ENCODE measurements at regions not wholly inside any gene's neighbourhood (a gene's known extent, or its start where the extent isn't known, plus 50 kb on each side); places are given as distances from the start of the nearest gene placed in this dataset.
A peak's percentile ranks its signal among the peaks of the same experiment; 100 is the strongest.
"Not testable (repeated sequence)": the region's sequence is repeated elsewhere in the genome, so short reads cannot be mapped to it uniquely, and the experiment has no call there.

GRCh38 chr2:147294825-147295392 lies 549.9 kb upstream of the ACVR2A start:
- DNase-seq, result no peak
- intact Hi-C loops (cut with DNase I), result no loop called here

GRCh38 chr2:147293991-147294824 lies 550.6 kb upstream of the ACVR2A start:
- intact Hi-C loops (cut with DNase I), result no loop called here
- no peak for DNase-seq

GRCh38 chr2:147288131-147288530 lies 556.7 kb upstream of the ACVR2A start:
- DNase-seq, result no peak
- intact Hi-C loops (cut with DNase I), result no loop called here

DNA sequence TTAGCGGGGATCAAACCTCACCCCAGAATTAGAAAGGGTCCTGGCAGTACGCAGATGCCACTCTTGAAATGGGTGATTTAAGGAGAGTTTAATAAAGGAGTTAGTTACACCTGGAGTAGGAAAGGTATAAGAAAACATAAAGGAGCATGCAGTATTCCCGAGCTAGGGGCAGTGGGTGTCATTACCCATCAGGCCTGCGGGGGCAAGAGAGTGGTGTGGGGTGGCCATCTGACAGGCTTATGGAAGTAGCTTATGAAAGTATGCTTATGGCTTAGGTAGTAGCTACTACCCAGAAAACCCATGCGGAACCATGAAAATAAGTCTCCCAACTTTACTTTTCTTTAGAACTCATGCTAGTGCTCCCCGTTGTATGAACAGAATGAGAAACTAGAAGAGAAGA lies 568.9 kb upstream of the ACVR2A start:
- intact Hi-C loops (cut with DNase I), result no loop called here
- DNase-seq, result no peak

DNA sequence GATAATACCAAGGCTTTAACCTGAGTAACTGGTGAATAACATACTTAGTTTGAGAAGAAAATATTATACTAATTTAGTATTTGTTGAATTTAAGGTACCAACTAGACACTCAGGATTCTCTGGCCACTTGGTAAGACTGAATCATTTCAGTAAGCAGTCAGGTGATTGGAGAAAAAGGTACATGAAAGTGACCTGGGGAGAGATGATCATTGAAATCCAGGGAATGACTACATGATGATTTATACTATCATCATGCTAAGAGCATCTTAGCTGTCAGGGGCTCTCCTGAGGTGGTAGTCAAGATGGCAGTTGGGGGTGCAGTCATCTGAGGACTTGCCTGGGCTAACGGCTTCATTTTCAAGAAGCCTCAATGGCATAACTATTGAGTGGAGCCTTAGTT lies 571.2 kb upstream of the ACVR2A start:
- intact Hi-C loops (cut with DNase I), result no loop called here

DNA sequence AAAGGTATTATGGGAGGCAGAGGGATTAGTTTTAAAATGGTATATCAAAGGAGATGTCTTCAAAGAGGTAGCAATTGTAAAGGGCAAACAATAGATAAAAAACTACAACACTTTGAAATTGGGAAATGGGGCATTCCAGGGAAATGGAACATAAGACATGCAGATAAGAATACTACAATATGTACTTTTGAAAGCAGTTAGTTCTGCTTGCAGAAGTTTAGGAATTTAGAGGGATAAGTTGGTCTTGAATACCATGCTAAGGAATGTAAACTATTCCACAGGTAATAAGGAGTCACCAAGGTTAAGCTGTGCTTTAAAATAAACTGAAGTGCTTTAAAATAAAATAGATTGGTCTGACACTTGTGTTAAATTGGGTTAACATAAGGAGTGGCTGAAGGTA lies 571.7 kb upstream of the ACVR2A start:
- DNase-seq, result no peak
- intact Hi-C loops (cut with DNase I), result no loop called here

More for the DNA sequence above, 571.2 kb upstream of the ACVR2A start:
- DNase-seq, result no peak

GRCh38 chr2:147269581-147269980 lies 575.2 kb upstream of the ACVR2A start:
- DNase-seq; intact Hi-C loops (cut with DNase I): not testable (repeated sequence)

GRCh38 chr2:147260241-147260640 lies 584.6 kb upstream of the ACVR2A start:
- DNase-seq, result no peak
- intact Hi-C loops (cut with DNase I), result no loop called here

DNA sequence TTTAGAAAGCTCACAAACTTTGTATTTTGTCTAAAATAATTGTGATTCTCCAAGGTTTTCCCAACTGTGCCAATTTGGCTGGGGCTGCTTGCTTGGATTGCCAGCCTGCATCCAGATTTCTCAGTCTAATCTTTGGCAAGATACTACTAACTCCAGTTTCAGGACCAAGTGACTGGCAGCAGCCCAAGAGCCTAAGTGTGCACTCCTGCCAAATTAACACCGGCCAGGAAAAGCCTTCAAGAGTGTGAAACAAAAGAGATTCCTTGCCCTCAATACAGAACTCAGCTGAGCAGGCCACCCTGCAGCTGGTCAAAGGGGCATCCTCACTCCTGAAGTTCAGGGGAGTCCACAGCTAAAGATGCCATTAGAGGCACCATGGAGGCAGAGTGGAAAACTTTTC lies 589.0 kb upstream of the ACVR2A start:
- DNase-seq, result peak in 35 of 42 donors; percentile 2 to 71 (median 34)
- intact Hi-C loops (cut with DNase I), result no loop called here

GRCh38 chr2:147250652-147251356 lies 594.0 kb upstream of the ACVR2A start:
- DNase-seq, result no peak
- intact Hi-C loops (cut with DNase I), result no loop called here

- no peak for DNase-seq
- intact Hi-C loops (cut with DNase I), result no loop called here
These were observed 597.1 kb upstream of the ACVR2A start for GRCh38 chr2:147247749-147248148.

DNA sequence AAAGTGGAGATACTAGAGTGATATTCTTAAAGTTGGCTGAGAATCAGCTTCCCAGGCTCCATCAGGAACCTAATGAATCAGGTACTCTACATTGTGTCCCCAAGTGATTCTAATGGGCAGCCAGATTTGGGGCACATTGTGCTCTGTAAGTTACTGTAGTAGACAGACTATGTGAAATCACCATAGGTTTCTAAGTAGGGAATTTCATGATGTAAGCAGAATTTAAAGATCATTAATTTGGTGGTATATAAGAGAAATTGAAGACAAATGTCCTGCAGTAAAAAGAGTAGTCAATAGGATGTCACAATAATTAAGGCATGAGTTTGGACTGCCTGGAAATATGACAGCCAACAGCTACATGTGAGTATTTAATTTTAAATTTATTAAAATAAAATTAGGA lies 602.4 kb upstream of the ACVR2A start:
- no peak for DNase-seq
- intact Hi-C loops (cut with DNase I), result no loop called here

- DNase-seq, result no peak
- intact Hi-C loops (cut with DNase I), result no loop called here
These were observed 608.2 kb upstream of the ACVR2A start for GRCh38 chr2:147236601-147237000.

GRCh38 chr2:147232225-147232669 lies 612.6 kb upstream of the ACVR2A start:
- intact Hi-C loops (cut with DNase I), result no loop called here
- DNase-seq, result no peak

DNA sequence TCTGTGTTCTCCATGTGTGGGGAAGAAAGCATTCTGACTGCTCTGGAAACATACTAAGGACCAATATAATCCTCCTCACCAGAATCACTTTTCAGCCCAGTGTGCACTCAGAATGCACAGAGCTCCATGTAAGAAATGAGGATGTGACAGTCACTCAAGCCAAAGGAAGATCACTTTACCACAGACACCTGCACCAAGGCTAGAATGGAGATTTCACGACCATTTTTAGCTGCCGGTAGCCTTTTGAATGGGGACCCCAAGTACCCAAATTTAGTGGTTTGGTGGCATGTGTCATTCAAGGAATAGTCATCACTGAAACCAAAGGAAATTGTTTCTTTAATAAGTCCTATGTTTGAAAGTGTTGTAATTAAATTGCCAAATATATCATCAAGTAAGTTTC lies 613.2 kb upstream of the ACVR2A start:
- DNase-seq, result no peak
- intact Hi-C loops (cut with DNase I), result no loop called here

DNA sequence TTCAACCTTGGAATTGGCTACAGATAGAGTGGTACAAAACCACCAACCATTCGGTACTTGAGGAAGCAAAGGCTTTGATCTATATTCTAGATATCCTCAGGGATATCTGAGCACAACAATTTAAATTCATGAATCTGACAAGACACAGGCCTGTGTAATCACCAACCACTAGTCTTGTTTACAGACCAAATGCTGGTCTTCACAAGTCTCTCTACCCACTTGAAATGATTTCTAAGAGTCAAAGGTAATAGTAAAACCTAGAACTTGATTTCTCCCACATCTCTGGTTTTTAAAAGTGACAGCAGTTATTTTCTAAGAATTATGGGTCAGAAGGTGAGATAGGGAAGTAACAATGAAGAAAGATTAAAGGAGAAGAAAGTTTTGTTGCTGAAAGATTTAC lies 613.7 kb upstream of the ACVR2A start:
- no peak for DNase-seq
- intact Hi-C loops (cut with DNase I), result no loop called here

DNA sequence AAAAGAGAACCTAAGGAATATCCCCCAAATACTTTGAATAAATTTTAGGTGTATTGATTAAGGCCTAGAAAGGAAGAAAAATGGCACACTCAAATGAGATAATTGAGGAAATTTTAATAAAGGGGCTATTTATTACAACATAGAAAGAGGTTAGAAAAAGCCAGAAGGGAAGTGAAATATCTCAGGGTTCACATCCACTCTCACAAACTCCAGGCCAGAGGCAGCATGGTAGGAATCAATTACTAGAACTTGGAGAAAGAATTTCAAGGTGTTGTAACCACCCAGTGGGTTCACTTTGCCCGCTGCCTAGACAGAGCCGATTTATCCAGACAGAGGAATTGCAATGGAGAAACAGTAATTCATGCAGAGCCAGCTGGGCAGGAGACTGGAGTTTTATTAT lies 617.5 kb upstream of the ACVR2A start:
- intact Hi-C loops (cut with DNase I), result no loop called here
- DNase-seq, result no peak

DNA sequence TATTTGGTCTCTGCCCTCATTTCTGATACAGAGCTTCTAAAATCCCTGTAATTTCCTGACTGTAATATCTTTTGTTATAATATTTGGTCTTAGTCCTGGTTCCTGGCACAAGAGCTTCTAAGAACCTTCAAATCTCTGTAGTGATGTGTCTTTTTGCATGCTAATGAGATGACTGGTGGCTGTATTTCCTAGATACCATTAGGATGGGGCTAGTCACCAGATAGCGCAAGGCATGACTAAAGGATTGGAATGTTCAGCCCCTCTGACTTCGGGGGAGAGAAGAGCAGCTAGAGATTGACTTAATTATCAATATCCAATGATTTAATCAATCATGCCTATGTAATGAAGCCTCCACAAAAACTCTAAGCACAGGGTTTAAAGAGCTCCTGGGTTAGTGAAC lies 620.8 kb upstream of the ACVR2A start:
- intact Hi-C loops (cut with DNase I), result no loop called here
- DNase-seq, result no peak

DNA sequence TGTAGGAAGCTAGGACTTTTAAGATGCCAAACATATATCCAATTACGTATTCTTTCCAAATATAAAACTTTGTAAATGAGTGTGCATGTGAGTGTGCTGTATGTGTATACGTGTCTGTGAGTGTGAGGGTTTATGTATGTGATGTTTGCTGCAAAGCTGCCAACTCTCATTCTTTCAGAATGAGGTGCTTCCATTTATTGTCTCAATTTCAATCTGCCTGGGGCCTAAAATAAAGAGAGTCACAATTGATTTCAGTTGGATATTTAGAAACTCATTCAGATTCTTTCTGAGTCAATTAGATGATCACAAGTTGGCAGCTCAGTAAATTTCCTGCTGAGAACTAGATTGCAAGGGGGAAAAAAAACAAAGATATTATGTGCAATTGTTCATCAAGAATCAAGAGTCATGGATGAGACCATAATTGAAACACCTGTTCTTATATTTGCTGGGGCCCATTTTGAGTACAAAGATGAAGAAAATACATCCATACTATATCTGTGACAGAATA lies 621.2 kb upstream of the ACVR2A start:
- DNase-seq, result no peak

GRCh38 chr2:147223119-147223518 lies 621.7 kb upstream of the ACVR2A start:
- intact Hi-C loops (cut with DNase I), result no loop called here
- DNase-seq, result no peak

More for the DNA sequence above, 621.2 kb upstream of the ACVR2A start:
- intact Hi-C loops (cut with DNase I), result no loop called here

Measured in head of caudate nucleus (tissue), 42 donors.